SHP77 treated with DMSO at 0.1 percent for 48 hours (cell line): ENCODE measurements at regions not wholly inside any gene's neighbourhood (a gene's known extent, or its start where the extent isn't known, plus 50 kb on each side); places are given as distances from the start of the nearest gene placed in this dataset.
"Not testable (repeated sequence)": the region's sequence is repeated elsewhere in the genome, so short reads cannot be mapped to it uniquely, and the experiment has no call there.

ENCODE experiments used
- DNase-seq: peaks from one replicate; lab custom pipeline; 2025; lab: John Stamatoyannopoulos, UW

- no peak for DNase-seq
Observed at GRCh38 chr19:28014615-28015405, 1198.1 kb downstream of the UQCRFS1 start.

- no peak for DNase-seq
Observed at GRCh38 chr19:28012361-28012760, 1200.6 kb downstream of the UQCRFS1 start.

- DNase-seq: no peak
Observed at GRCh38 chr19:28010656-28011055, 1202.3 kb downstream of the UQCRFS1 start.

GRCh38 chr19:28009696-28010095 is 1203.3 kb downstream of the UQCRFS1 start:
- DNase-seq: no peak

- DNase-seq: no peak
Observed at GRCh38 chr19:28008695-28009094, 1204.3 kb downstream of the UQCRFS1 start.

- DNase-seq: no peak
Observed at GRCh38 chr19:28003543-28003942, 1209.4 kb downstream of the UQCRFS1 start.

- DNase-seq: no peak
Observed at GRCh38 chr19:27997069-27997468, 1215.9 kb downstream of the UQCRFS1 start.

- DNase-seq: no peak
Observed at GRCh38 chr19:27993619-27994570, 1219.1 kb downstream of the UQCRFS1 start.

GRCh38 chr19:27986299-27986698 is 1226.7 kb downstream of the UQCRFS1 start:
- no peak for DNase-seq

GRCh38 chr19:27975419-27976005 is 1237.4 kb downstream of the UQCRFS1 start:
- DNase-seq: no peak

- DNase-seq: no peak
Observed at GRCh38 chr19:27974082-27974513, 1238.9 kb downstream of the UQCRFS1 start.

- no peak for DNase-seq
Observed at GRCh38 chr19:27972291-27973040, 1240.5 kb downstream of the UQCRFS1 start.

GRCh38 chr19:27971869-27972268 is 1241.1 kb downstream of the UQCRFS1 start:
- DNase-seq: no peak

GRCh38 chr19:27971071-27971470 is 1241.9 kb downstream of the UQCRFS1 start:
- DNase-seq: no peak

- DNase-seq: no peak
Observed at GRCh38 chr19:27966390-27966816, 1246.5 kb downstream of the UQCRFS1 start.

- DNase-seq: no peak
Observed at GRCh38 chr19:27964185-27964584, 1248.8 kb downstream of the UQCRFS1 start.

GRCh38 chr19:27962264-27962663 is 1250.7 kb downstream of the UQCRFS1 start:
- no peak for DNase-seq

- no peak for DNase-seq
Observed at GRCh38 chr19:27955485-27956480, 1257.2 kb downstream of the UQCRFS1 start.

- not testable (repeated sequence) for DNase-seq
Observed at GRCh38 chr19:27942607-27943006, 1270.3 kb downstream of the UQCRFS1 start.

- DNase-seq: no peak
Observed at GRCh38 chr19:27936139-27936538, 1276.8 kb downstream of the UQCRFS1 start.
